Duodenal mucosa (tissue), 2 donors: ENCODE measurements at regions not wholly inside any gene's neighbourhood (a gene's known extent, or its start where the extent isn't known, plus 50 kb on each side); places are given as distances from the start of the nearest gene placed in this dataset.

ENCODE experiments used
- H3K27ac ChIP-seq: one replicate; pipeline ENCODE4 v1.7.0; 2013; ENCODE audit warnings: low read depth, low read length
- H3K27me3 ChIP-seq, 2 donors: one replicate each; pipeline ENCODE4 v1.7.0; 2013; ENCODE audit warnings: low read length in 2 of 2, control low read depth in 1 of 2; ENCODE audit not compliant: insufficient read depth in 2 of 2, control insufficient read depth in 1 of 2
- H3K36me3 ChIP-seq, 2 donors: one replicate each; pipeline ENCODE4 v1.7.0; 2013; ENCODE audit warnings: low read length in 2 of 2, control low read depth in 1 of 2; ENCODE audit not compliant: insufficient read depth in 2 of 2, control insufficient read depth in 1 of 2
- H3K4me1 ChIP-seq, 2 donors: one replicate each; pipeline ENCODE4 v1.7.0; 2013; ENCODE audit warnings: low read length in 2 of 2, control low read depth in 1 of 2; ENCODE audit not compliant: insufficient read depth in 2 of 2, control insufficient read depth in 1 of 2
- H3K4me3 ChIP-seq, 2 donors: one replicate each; pipeline ENCODE4 v1.7.0; 2013; ENCODE audit warnings: low read length in 2 of 2, low read depth in 1 of 2
- H3K9ac ChIP-seq, 2 donors: one replicate each; pipeline ENCODE4 v1.7.0; 2013; ENCODE audit warnings: low read length in 2 of 2, low read depth in 1 of 2
- H3K9me3 ChIP-seq, 2 donors: one replicate each; pipeline ENCODE4 v1.7.0; 2013; ENCODE audit warnings: low read length in 2 of 2, control low read depth in 1 of 2; ENCODE audit not compliant: control insufficient read depth in 1 of 2

DNA sequence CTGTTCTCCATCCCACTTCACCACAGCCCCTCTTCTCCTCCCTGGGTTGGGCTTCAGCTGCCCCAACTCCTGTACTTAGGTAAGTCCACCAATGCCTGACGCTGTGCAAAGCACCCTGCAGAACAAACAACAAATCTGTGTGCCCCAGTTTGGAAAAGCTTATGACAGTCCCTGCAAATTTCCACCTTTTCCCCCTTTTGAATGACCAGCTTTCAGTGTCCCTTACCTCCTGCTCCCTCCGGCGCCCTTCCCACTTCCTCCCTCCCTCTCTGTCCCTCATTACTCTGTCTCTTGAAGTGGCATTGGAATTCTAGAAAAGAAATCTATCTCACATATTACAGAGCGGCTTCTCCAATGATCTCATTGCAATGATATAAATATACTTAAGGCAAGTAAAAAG is 352.9 kb upstream of the B3GAT1 start:
- Histone ChIP-seq H3K4me1 (no peaks in the 10 kb centered on the region), H3K9ac (no peak overlapping the region), H3K36me3 (no peaks in the 10 kb centered on the region), H3K4me3 (no peak overlapping the region), H3K27ac (no peak overlapping the region), H3K9me3 (peaks cover 0 to 2% of the 10 kb centered on the region in 2 donors), H3K27me3 (no peaks in the 10 kb centered on the region)

DNA sequence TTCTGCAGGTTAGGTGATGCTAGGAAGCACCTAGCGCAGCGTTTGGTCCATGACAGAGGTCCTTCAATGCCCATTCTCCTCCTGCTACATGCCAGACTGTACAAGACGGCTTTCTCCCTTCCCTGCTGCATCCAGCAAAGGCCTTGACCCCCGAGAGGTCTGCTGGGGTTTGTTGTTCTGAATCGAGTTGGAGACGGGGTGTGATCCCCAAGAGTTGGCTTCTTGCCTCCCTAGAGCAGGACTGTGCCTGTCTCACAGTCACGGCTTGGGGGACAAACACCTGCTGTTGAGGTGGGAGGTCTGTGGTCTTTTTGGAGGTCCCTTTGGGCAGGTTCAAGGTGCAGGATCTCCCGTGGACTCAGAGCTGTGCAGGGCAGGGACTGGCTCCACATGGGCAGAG is 352.3 kb upstream of the B3GAT1 start:
- Histone ChIP-seq H3K4me1 (no peaks in the 10 kb centered on the region), H3K9me3 (peaks cover 0 to 2% of the 10 kb centered on the region in 2 donors), H3K27me3 (no peaks in the 10 kb centered on the region), H3K36me3 (no peaks in the 10 kb centered on the region), H3K4me3 (no peak overlapping the region), H3K27ac (no peak overlapping the region), H3K9ac (no peak overlapping the region)

- Histone ChIP-seq H3K9ac (no peak overlapping the region), H3K36me3 (no peaks in the 10 kb centered on the region), H3K4me1 (no peaks in the 10 kb centered on the region), H3K27ac (no peak overlapping the region), H3K9me3 (peaks cover 0 to under 1% of the 10 kb centered on the region in 2 donors), H3K4me3 (no peak overlapping the region), H3K27me3 (no peaks in the 10 kb centered on the region)
Measured at GRCh38 chr11:134763030-134763388, 351.0 kb upstream of the B3GAT1 start.

DNA sequence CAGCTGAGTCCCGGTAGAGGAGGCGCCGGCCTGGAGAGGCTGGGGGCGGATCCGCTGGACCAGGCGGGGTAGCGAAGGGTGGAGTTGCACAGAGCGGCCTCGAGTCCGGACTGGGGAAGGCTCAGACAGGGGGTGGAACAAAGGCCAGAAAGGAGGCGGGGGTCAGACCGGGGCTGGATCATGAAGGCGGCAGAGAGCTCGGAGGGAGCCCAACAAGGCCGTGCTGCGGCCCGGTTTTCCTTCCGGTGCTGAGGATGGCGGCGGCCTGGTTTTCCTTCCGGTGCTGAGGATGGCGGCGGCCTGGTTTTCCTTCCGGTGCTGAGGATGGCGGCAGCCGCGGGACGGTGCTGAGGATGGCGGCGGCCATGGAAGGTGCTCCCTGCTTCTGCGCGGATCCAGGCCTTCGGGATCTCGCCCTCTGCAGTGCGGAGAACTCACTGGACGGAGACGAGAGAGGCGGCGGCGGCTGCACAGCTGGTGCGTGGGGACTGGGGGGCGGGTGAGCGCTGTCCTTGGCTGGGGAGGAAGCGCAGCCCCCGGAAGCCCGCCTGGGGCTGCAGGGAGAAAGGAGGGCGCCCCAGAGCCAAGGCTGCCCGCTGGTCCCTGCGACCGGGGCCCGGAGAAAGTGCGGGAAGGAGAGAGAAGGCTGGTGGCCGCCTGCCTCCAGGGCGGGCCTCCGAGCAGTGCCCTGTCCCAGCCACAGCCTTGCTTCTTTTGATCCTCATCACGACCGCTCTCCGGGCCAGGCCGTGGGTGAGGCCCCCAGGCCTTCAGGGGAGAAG is 350.4 kb upstream of the B3GAT1 start:
- Histone ChIP-seq H3K27me3 (no peaks in the 10 kb centered on the region), H3K4me1 (no peaks in the 10 kb centered on the region), H3K4me3 (no peak overlapping the region)

GRCh38 chr11:134761926-134762247 is 349.8 kb upstream of the B3GAT1 start:
- no peaks in the 10 kb centered on the region for H3K27me3 ChIP-seq
- H3K36me3 ChIP-seq: no peaks in the 10 kb centered on the region
- no peak overlapping the region for H3K4me3 ChIP-seq
- H3K27ac ChIP-seq: no peak overlapping the region
- no peaks in the 10 kb centered on the region for H3K9me3 ChIP-seq
- H3K4me1 ChIP-seq: no peaks in the 10 kb centered on the region
- no peak overlapping the region for H3K9ac ChIP-seq

More for the DNA sequence above, 350.4 kb upstream of the B3GAT1 start:
- H3K9ac ChIP-seq: no peak overlapping the region
- H3K27ac ChIP-seq: no peak overlapping the region
- no peaks in the 10 kb centered on the region for H3K36me3 ChIP-seq
- H3K9me3 ChIP-seq: no peaks in the 10 kb centered on the region

DNA sequence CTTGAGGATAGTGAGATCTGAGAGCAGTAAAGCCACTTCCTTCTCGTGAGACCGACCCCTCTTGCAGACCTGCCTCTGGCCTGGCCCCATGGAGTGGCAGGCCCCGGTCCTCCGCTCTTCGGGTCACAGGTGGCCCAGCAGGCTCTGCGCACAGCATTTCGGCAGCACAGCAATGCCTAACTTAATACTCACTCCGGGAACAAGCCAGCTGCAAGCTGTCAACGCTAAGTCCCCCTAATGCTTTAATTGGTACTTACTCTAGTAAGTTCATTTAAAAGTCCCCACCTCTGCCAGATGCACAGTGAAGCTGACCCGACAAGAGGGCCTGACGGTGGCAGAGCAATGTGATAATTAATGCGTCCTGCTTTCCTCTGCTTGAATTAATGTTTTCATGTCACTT is 349.3 kb upstream of the B3GAT1 start:
- Histone ChIP-seq H3K4me1 (no peaks in the 10 kb centered on the region), H3K9ac (no peak overlapping the region), H3K4me3 (no peak overlapping the region), H3K36me3 (no peaks in the 10 kb centered on the region), H3K27me3 (no peaks in the 10 kb centered on the region), H3K9me3 (no peaks in the 10 kb centered on the region), H3K27ac (no peak overlapping the region)

DNA sequence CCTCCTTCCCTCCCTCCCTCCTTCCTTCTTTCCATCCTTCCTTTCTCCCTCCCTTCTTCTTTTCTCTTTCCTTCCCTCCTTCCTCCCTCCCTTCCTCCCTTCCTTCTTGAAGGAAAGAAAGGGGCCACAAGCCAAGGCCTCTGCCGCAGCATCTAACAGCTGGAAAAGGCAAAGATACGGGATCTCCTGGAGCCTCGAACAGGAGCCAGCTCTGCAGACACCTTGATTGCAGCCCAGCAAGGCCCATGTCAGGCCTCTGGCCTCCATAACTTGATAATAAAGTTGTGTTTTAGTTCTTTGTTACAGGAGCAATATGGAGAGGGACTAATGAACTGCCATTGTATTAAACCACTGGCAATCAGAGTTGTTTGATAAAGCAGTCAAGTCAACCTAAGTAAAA is 348.9 kb upstream of the B3GAT1 start:
- H3K9ac ChIP-seq: no peak overlapping the region
- H3K4me3 ChIP-seq: no peak overlapping the region
- no peaks in the 10 kb centered on the region for H3K9me3 ChIP-seq

DNA sequence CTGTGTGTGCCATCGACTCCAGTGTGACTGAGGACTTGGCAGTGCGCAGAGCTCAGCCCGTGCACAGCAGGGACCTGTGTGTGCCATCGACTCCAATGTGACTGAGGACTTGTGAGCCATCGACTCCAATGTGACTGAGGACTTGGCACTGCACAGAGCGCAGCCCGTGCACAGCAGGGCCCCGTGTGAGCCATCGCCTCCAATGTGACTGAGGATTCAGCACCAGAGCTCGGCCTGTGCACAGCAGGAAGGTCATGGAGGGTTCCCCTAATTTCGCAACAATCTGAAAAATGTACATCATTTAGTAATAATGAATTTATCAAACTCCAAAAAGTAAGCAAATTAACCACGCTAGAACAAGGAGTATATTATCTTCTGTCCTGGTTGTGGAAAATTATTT is 348.3 kb upstream of the B3GAT1 start:
- Histone ChIP-seq H3K27me3 (no peaks in the 10 kb centered on the region), H3K27ac (no peak overlapping the region), H3K4me3 (no peak overlapping the region), H3K9me3 (no peaks in the 10 kb centered on the region), H3K36me3 (no peaks in the 10 kb centered on the region), H3K9ac (no peak overlapping the region), H3K4me1 (no peaks in the 10 kb centered on the region)

More for the DNA sequence above, 348.9 kb upstream of the B3GAT1 start:
- Histone ChIP-seq H3K27me3 (no peaks in the 10 kb centered on the region), H3K4me1 (no peaks in the 10 kb centered on the region), H3K36me3 (no peaks in the 10 kb centered on the region), H3K27ac (no peak overlapping the region)

DNA sequence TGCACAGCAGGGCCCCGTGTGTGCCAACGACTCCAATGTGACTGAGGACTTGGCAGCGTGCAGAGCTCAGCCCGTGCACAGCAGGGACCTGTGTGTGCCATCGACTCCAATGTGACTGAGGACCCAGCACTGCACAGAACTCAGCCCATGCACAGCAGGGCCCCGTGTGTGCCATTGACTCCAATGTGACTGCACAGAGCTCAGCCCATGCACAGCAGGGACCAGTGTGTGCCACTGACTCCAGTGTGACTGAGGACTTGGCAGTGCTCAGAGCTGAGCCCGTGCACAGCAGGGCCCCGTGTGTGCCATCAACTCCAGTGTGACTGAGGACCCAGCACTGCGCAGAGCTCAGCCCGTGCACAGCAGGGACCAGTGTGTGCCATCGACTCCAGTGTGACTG is 347.8 kb upstream of the B3GAT1 start:
- no peaks in the 10 kb centered on the region for H3K27me3 ChIP-seq

DNA sequence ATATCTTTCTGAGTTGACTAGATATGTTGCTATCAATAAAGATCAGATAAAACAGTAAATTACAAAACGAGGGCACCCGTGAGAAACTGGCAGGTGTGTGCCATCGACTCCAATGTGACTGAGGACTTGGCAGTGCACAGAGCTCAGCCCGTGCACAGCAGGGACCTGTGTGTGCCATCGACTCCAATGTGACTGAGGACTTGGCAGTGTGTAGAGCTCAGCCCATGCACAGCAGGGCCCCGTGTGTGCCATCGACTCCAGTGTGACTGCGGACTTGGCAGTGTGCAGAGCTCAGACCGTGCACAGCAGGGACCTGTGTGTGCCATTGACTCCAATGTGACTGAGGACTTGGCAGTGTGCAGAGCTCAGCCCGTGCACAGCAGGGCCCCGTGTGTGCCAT is 347.2 kb upstream of the B3GAT1 start:
- Histone ChIP-seq H3K27me3 (no peaks in the 10 kb centered on the region), H3K4me1 (no peaks in the 10 kb centered on the region), H3K36me3 (no peaks in the 10 kb centered on the region), H3K4me3 (no peak overlapping the region), H3K9me3 (no peaks in the 10 kb centered on the region), H3K9ac (no peak overlapping the region), H3K27ac (no peak overlapping the region)

More for the DNA sequence above, 347.8 kb upstream of the B3GAT1 start:
- Histone ChIP-seq H3K27ac (no peak overlapping the region), H3K4me3 (no peak overlapping the region), H3K9ac (no peak overlapping the region), H3K9me3 (no peaks in the 10 kb centered on the region), H3K4me1 (no peaks in the 10 kb centered on the region), H3K36me3 (no peaks in the 10 kb centered on the region)
